GM19468 (cell line): ENCODE measurements at regions not wholly inside any gene's neighbourhood (a gene's known extent, or its start where the extent isn't known, plus 50 kb on each side); places are given as distances from the start of the nearest gene placed in this dataset.
"Not testable (repeated sequence)": the region's sequence is repeated elsewhere in the genome, so short reads cannot be mapped to it uniquely, and the experiment has no call there.

Experiments used
- ATAC-seq: cut with Tn5 transposase; IDR thresholded peaks from one replicate; pipeline ENCODE4 v1.9.1; 2021; ENCODE audit warnings: mild to moderate bottlenecking, moderate library complexity, moderate number of reproducible peaks; ENCODE audit not compliant: unreplicated experiment; ENCODE audit errors: extremely low read depth

- ATAC-seq, result not testable (repeated sequence)
Measured at GRCh38 chr1:66424530-66424929, 109.4 kb upstream of the SGIP1 start.

- no peak for ATAC-seq
Measured at GRCh38 chr1:66426239-66426853, 107.6 kb upstream of the SGIP1 start.

- ATAC-seq, result not testable (repeated sequence)
Measured at GRCh38 chr1:66430815-66431214, 103.1 kb upstream of the SGIP1 start.

- no peak for ATAC-seq
Measured at GRCh38 chr1:66431999-66432398, 102.0 kb upstream of the SGIP1 start.

- no peak for ATAC-seq
Measured at GRCh38 chr1:66433611-66434010, 100.3 kb upstream of the SGIP1 start.

GRCh38 chr1:66434096-66434495 is 99.9 kb upstream of the SGIP1 start:
- ATAC-seq, result no peak

- ATAC-seq, result no peak
Measured at GRCh38 chr1:66435541-66435940, 98.4 kb upstream of the SGIP1 start.

GRCh38 chr1:66436378-66437135 is 97.4 kb upstream of the SGIP1 start:
- peak; percentile 27 for ATAC-seq

GRCh38 chr1:66437136-66437401 is 96.9 kb upstream of the SGIP1 start:
- no peak for ATAC-seq

GRCh38 chr1:66438062-66438461 is 95.9 kb upstream of the SGIP1 start:
- ATAC-seq, result no peak

- ATAC-seq, result no peak
Measured at GRCh38 chr1:66438501-66438900, 95.5 kb upstream of the SGIP1 start.

- ATAC-seq, result peak; percentile 54
Measured at GRCh38 chr1:66439031-66439740, 94.8 kb upstream of the SGIP1 start.

GRCh38 chr1:66443793-66444192 is 90.2 kb upstream of the SGIP1 start:
- no peak for ATAC-seq

GRCh38 chr1:66444438-66445265 is 89.3 kb upstream of the SGIP1 start:
- ATAC-seq, result no peak

GRCh38 chr1:66445492-66446181 is 88.3 kb upstream of the SGIP1 start:
- ATAC-seq, result peak; percentile 34

- ATAC-seq, result no peak
Measured at GRCh38 chr1:66446261-66447001, 87.5 kb upstream of the SGIP1 start.

- no peak for ATAC-seq
Measured at GRCh38 chr1:66450043-66450514, 83.9 kb upstream of the SGIP1 start.

- no peak for ATAC-seq
Measured at GRCh38 chr1:66450847-66451246, 83.1 kb upstream of the SGIP1 start.

- no peak for ATAC-seq
Measured at GRCh38 chr1:66452162-66452561, 81.8 kb upstream of the SGIP1 start.
